ENCODE measurements at regions not wholly inside any gene's neighbourhood (a gene's known extent, or its start where the extent isn't known, plus 50 kb on each side); places are given as distances from the start of the nearest gene placed in this dataset.

- no peak for TF ChIP-seq MXI1 (IDR thresholded peaks at IDR 0.05; ENCODE audit: low read depth, low read length)
- TF ChIP-seq, protein P1, sequence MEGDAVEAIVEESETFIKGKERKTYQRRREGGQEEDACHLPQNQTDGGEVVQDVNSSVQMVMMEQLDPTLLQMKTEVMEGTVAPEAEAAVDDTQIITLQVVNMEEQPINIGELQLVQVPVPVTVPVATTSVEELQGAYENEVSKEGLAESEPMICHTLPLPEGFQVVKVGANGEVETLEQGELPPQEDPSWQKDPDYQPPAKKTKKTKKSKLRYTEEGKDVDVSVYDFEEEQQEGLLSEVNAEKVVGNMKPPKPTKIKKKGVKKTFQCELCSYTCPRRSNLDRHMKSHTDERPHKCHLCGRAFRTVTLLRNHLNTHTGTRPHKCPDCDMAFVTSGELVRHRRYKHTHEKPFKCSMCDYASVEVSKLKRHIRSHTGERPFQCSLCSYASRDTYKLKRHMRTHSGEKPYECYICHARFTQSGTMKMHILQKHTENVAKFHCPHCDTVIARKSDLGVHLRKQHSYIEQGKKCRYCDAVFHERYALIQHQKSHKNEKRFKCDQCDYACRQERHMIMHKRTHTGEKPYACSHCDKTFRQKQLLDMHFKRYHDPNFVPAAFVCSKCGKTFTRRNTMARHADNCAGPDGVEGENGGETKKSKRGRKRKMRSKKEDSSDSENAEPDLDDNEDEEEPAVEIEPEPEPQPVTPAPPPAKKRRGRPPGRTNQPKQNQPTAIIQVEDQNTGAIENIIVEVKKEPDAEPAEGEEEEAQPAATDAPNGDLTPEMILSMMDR (IDR thresholded peaks at IDR 0.05 in 2 of 3, conservative IDR thresholded peaks at IDR 0.05 in 1 of 3; ENCODE audit: control insufficient read depth in 2 of 3, extremely low read depth in 1 of 3, insufficient read depth in 1 of 3, low read depth in 3 of 3, low read length in 3 of 3), result peak in 2 of 3 experiments; percentile 10 to 31; a peak in 1 of 6 replicates
- no peak for TF ChIP-seq STAT3 (IDR thresholded peaks at IDR 0.05; ENCODE audit: low read depth, low read length)
- TF ChIP-seq BCL11A (IDR thresholded peaks at IDR 0.05; ENCODE audit: low read depth, low read length), result no peak
- no peak for TF ChIP-seq PAX8 (IDR thresholded peaks at IDR 0.05)
- no peak for TF ChIP-seq RELA (IDR thresholded peaks at IDR 0.05; ENCODE audit: borderline replicate concordance, partially characterized antibody)
Measured at GRCh38 chr2:35454966-35455638, 900.5 kb upstream of the CRIM1 start.

Measured in GM12878 (cell line).